GM12874 (cell line): ENCODE measurements at regions not wholly inside any gene's neighbourhood (a gene's known extent, or its start where the extent isn't known, plus 50 kb on each side); places are given as distances from the start of the nearest gene placed in this dataset.

Experiments used
- CTCF ChIP-seq: IDR thresholded peaks from 2 replicates; pipeline ENCODE4 v1.5.1; 2011; ENCODE audit warnings: low read depth, mild to moderate bottlenecking, control low read depth, low read length, moderate library complexity; ENCODE audit not compliant: insufficient read depth

GRCh38 chr11:38791346-38791961 is 2193.4 kb upstream of the RAG2 start:
- TF ChIP-seq CTCF, result peak; percentile 50; the same call in 1 of the 2 replicates

- no peak for TF ChIP-seq CTCF
Measured at GRCh38 chr11:38788561-38788960, 2190.5 kb upstream of the RAG2 start.

- TF ChIP-seq CTCF, result no peak
Measured at GRCh38 chr11:38784164-38784563, 2186.1 kb upstream of the RAG2 start.

GRCh38 chr11:38766796-38767195 is 2168.8 kb upstream of the RAG2 start:
- TF ChIP-seq CTCF, result no peak

GRCh38 chr11:38759394-38759793 is 2161.4 kb upstream of the RAG2 start:
- no peak for TF ChIP-seq CTCF

GRCh38 chr11:38756537-38756936 is 2158.5 kb upstream of the RAG2 start:
- no peak for TF ChIP-seq CTCF

GRCh38 chr11:38751421-38751820 is 2153.4 kb upstream of the RAG2 start:
- no peak for TF ChIP-seq CTCF
